DND-41 (cell line): ENCODE measurements at regions not wholly inside any gene's neighbourhood (a gene's known extent, or its start where the extent isn't known, plus 50 kb on each side); places are given as distances from the start of the nearest gene placed in this dataset.

Source experiments
- ATAC-seq: fragments of 200-7000 bp; cut with Tn5 transposase; 3 replicates; pipeline ENCODE4 v1.9.1; 2021; ENCODE audit warnings: low read depth; ENCODE audit not compliant: insufficient read depth
- DNase-seq: peaks from one replicate; pipeline ENCODE4 v3.0.0-alpha.2; 2020
- H2AFZ ChIP-seq: 2 replicates; pipeline ENCODE4 v1.6.0; 2012; ENCODE audit warnings: low read depth, low read length
- H3K27ac ChIP-seq: 2 replicates; pipeline ENCODE4 v1.5.1; 2012; ENCODE audit warnings: low read length, inconsistent platforms
- H3K27me3 ChIP-seq: fragments of 200-600 bp; sonication (generic); 2 replicates; pipeline ENCODE4 v1.6.0; 2012; ENCODE audit warnings: low read length, mild to moderate bottlenecking, inconsistent platforms; ENCODE audit not compliant: insufficient read depth, poor library complexity
- H3K36me3 ChIP-seq: 2 replicates; pipeline ENCODE4 v1.5.1; 2012; ENCODE audit warnings: low read length, inconsistent platforms; ENCODE audit not compliant: insufficient read depth
- H3K4me1 ChIP-seq: 2 replicates; pipeline ENCODE4 v1.5.1; 2012; ENCODE audit warnings: mild to moderate bottlenecking, low read length; ENCODE audit not compliant: insufficient read depth
- H3K4me2 ChIP-seq: 2 replicates; pipeline ENCODE4 v1.6.0; 2012; ENCODE audit warnings: mild to moderate bottlenecking, moderate library complexity, low read length, inconsistent platforms; ENCODE audit not compliant: insufficient read depth
- H3K4me3 ChIP-seq, 2 experiments: fragments of 200-600 bp in 1 of 2; shearing (Covaris generic) in 1 of 2; 2 replicates each; pipeline ENCODE4 v1.5.1; 2012 to 2016; ENCODE audit warnings: inconsistent platforms in 2 of 2, low read length in 2 of 2, mild to moderate bottlenecking in 2 of 2, low read depth in 1 of 2, moderate library complexity in 1 of 2
- H3K79me2 ChIP-seq: 2 replicates; pipeline ENCODE4 v1.6.0; 2012; ENCODE audit warnings: low read length, inconsistent platforms; ENCODE audit not compliant: insufficient read depth
- H3K9ac ChIP-seq: 2 replicates; pipeline ENCODE4 v1.6.0; 2012; ENCODE audit warnings: low read depth, mild to moderate bottlenecking, inconsistent platforms, low read length, moderate library complexity
- H3K9me3 ChIP-seq: 2 replicates; pipeline ENCODE4 v1.5.1; 2012; ENCODE audit warnings: low read length, moderate library complexity, mild to moderate bottlenecking, inconsistent platforms; ENCODE audit not compliant: insufficient read depth, severe bottlenecking
- H4K20me1 ChIP-seq: 2 replicates; pipeline ENCODE4 v1.6.0; 2012; ENCODE audit warnings: low read length; ENCODE audit not compliant: insufficient read depth
- CTCF ChIP-seq: IDR thresholded peaks from 2 replicates; pipeline ENCODE4 v1.5.1; 2012; ENCODE audit warnings: borderline replicate concordance, low read length, moderate library complexity, mild to moderate bottlenecking; ENCODE audit not compliant: poor library complexity, severe bottlenecking; ENCODE audit errors: extremely low read depth
- EZH2 ChIP-seq: IDR thresholded peaks from 3 replicates; pipeline ENCODE4 v1.6.1; 2012; ENCODE audit warnings: borderline replicate concordance, low read depth, mild to moderate bottlenecking, moderate library complexity, low read length, inconsistent platforms; ENCODE audit not compliant: severe bottlenecking

- TF ChIP-seq EZH2 (no peak), CTCF (no peak)
- H3K27ac ChIP-seq: no peak overlapping the region
- no peak overlapping the region for H3K4me2 ChIP-seq
- H3K4me3 ChIP-seq: no peak overlapping the region
- H4K20me1 ChIP-seq: no peaks in the 10 kb centered on the region
- no peaks in the 10 kb centered on the region for H3K4me1 ChIP-seq
- H3K79me2 ChIP-seq: no peaks in the 10 kb centered on the region
- H3K9me3 ChIP-seq: no peaks in the 10 kb centered on the region
- DNase-seq (no peak), ATAC-seq (no peak)
- H2AFZ ChIP-seq: no peak overlapping the region
- no peaks in the 10 kb centered on the region for H3K36me3 ChIP-seq
- H3K9ac ChIP-seq: no peak overlapping the region
- no peaks in the 10 kb centered on the region for H3K27me3 ChIP-seq
Observed at GRCh38 chr15:27660676-27661075, 438.4 kb downstream of the OCA2 start.

GRCh38 chr15:27656296-27656987 lies 442.7 kb downstream of the OCA2 start:
- H3K27ac ChIP-seq: no peak overlapping the region
- H3K9ac ChIP-seq: no peak overlapping the region
- no peak overlapping the region for H3K4me2 ChIP-seq
- H3K9me3 ChIP-seq: no peaks in the 10 kb centered on the region
- no peaks in the 10 kb centered on the region for H3K4me1 ChIP-seq
- ATAC-seq (no peak), DNase-seq (no peak)
- H3K27me3 ChIP-seq: no peaks in the 10 kb centered on the region
- H4K20me1 ChIP-seq: no peaks in the 10 kb centered on the region
- no peak overlapping the region for H3K4me3 ChIP-seq
- H3K36me3 ChIP-seq: no peaks in the 10 kb centered on the region
- H2AFZ ChIP-seq: no peak overlapping the region
- TF ChIP-seq CTCF (no peak), EZH2 (no peak)
- no peaks in the 10 kb centered on the region for H3K79me2 ChIP-seq

- no peaks in the 10 kb centered on the region for H3K36me3 ChIP-seq
- no peak overlapping the region for H3K27ac ChIP-seq
- H3K4me3 ChIP-seq: no peak overlapping the region
- no peak overlapping the region for H2AFZ ChIP-seq
- no peaks in the 10 kb centered on the region for H3K4me1 ChIP-seq
- ATAC-seq (no peak), DNase-seq (no peak)
- H4K20me1 ChIP-seq: no peaks in the 10 kb centered on the region
- H3K4me2 ChIP-seq: no peak overlapping the region
- H3K27me3 ChIP-seq: no peaks in the 10 kb centered on the region
- no peaks in the 10 kb centered on the region for H3K79me2 ChIP-seq
- no peak for TF ChIP-seq EZH2
- no peaks in the 10 kb centered on the region for H3K9me3 ChIP-seq
- no peak overlapping the region for H3K9ac ChIP-seq
Observed at GRCh38 chr15:27655056-27655455, 444.1 kb downstream of the OCA2 start.

GRCh38 chr15:27650244-27650643 lies 448.9 kb downstream of the OCA2 start:
- no peaks in the 10 kb centered on the region for H3K27me3 ChIP-seq
- ATAC-seq (no peak), DNase-seq (no peak)
- H4K20me1 ChIP-seq: no peaks in the 10 kb centered on the region
- no peak overlapping the region for H3K4me3 ChIP-seq
- no peak for TF ChIP-seq CTCF
- TF ChIP-seq EZH2: no peak
- no peak overlapping the region for H3K4me2 ChIP-seq
- no peak overlapping the region for H3K27ac ChIP-seq
- no peak overlapping the region for H2AFZ ChIP-seq
- H3K9ac ChIP-seq: no peak overlapping the region
- H3K4me1 ChIP-seq: no peaks in the 10 kb centered on the region
- no peaks in the 10 kb centered on the region for H3K36me3 ChIP-seq
- H3K9me3 ChIP-seq: no peaks in the 10 kb centered on the region
- no peaks in the 10 kb centered on the region for H3K79me2 ChIP-seq
